HCT116 (cell line): ENCODE measurements at regions not wholly inside any gene's neighbourhood (a gene's known extent, or its start where the extent isn't known, plus 50 kb on each side); places are given as distances from the start of the nearest gene placed in this dataset.

Experiments
- ATAC-seq: fragments of 200-7000 bp; cut with Tn5 transposase; 2 replicates; pipeline ENCODE4 v1.9.1; 2020; ENCODE audit warnings: mild to moderate bottlenecking, moderate library complexity
- BruUV-seq: library from RNA; stranded (reverse); fragments of 400-500 nt; replicated peaks from 2 replicates; lab custom pipeline; 2021; lab: Mats Ljungman, UMichigan
- CTCF ChIA-PET: fragments of 300-600 bp; sonication (Branson Sonifier 250); formaldehyde crosslinking; loops from one replicate; lab custom pipeline; 2021; ENCODE audit warnings: antibody characterized with exemption; lab: Charles Lee
- POLR2A ChIA-PET: fragments of 300-600, 350-600 bp; sonication (Branson Sonifier 250); formaldehyde crosslinking; loops from one replicate; lab custom pipeline; 2021; ENCODE audit warnings: antibody characterized with exemption; lab: Charles Lee
- RAD21 ChIA-PET, 2 experiments: fragments of 300-600 bp; sonication (Branson Sonifier 250); formaldehyde crosslinking; loops; one replicate each; lab custom pipeline; 2023; ENCODE audit warnings: low total read pairs in 2 of 2; ENCODE audit not compliant: uncharacterized antibody in 2 of 2, unreplicated experiment in 2 of 2, low non-redundant PET in 1 of 2; lab: Charles Lee
- DNase-seq: peaks from one replicate; pipeline ENCODE4 v3.0.0-alpha.2; 2010; ENCODE audit warnings: low read depth, low spot score
- H2AFZ ChIP-seq: fragments of 200-600 bp; shearing (Covaris generic), sonication (generic); 2 replicates; pipeline ENCODE4 v1.6.1; 2017; ENCODE audit warnings: low read depth, mixed run types, mixed read lengths, antibody characterized with exemption, low read length; ENCODE audit not compliant: poor library complexity, severe bottlenecking
- H3K27ac ChIP-seq: 2 replicates; pipeline ENCODE4 v1.5.1; 2012; ENCODE audit warnings: low read depth, low read length
- H3K27me3 ChIP-seq: fragments of 200-600 bp; sonication (generic); 2 replicates; pipeline ENCODE4 v1.6.1; 2016; ENCODE audit warnings: mixed run types, low read length, mixed read lengths; ENCODE audit not compliant: insufficient read depth
- H3K36me3 ChIP-seq, 2 experiments: fragments of 200-500 bp in 1 of 2; fragments of 200-600 bp in 1 of 2; sonication (Bioruptor generic) in 1 of 2; sonication (generic) in 1 of 2; 2 replicates each; pipeline versions ENCODE4 v1.5.1 to v1.6.1; 2014 to 2016; ENCODE audit warnings: low read length in 2 of 2, inconsistent platforms in 1 of 2, mixed read lengths in 1 of 2, mixed run types in 1 of 2; ENCODE audit not compliant: insufficient read depth in 2 of 2, control insufficient read depth in 1 of 2
- H3K4me1 ChIP-seq, 2 experiments: fragments of 200-600 bp in 1 of 2; sonication (generic) in 1 of 2; 2 replicates each; pipeline versions ENCODE4 v1.5.1 to v1.6.1; 2012 to 2017; ENCODE audit warnings: low read length in 2 of 2, inconsistent platforms in 1 of 2, mild to moderate bottlenecking in 1 of 2, mixed read lengths in 1 of 2, mixed run types in 1 of 2, moderate library complexity in 1 of 2; ENCODE audit not compliant: insufficient read depth in 2 of 2, control insufficient read depth in 1 of 2
- H3K4me2 ChIP-seq: fragments of 200-600 bp; sonication (generic); 2 replicates; pipeline ENCODE4 v1.6.1; 2017; ENCODE audit warnings: mixed run types, low read length, mixed read lengths
- H3K4me3 ChIP-seq, 2 experiments: fragments of 200-600 bp in 1 of 2; sonication (generic) in 1 of 2; replicated peaks in 1 of 2; 2 replicates each; pipeline ENCODE4 v1.5.1; 2011 to 2016; ENCODE audit warnings: low read length in 2 of 2, control low read depth in 1 of 2, low read depth in 1 of 2, mild to moderate bottlenecking in 1 of 2, mixed read lengths in 1 of 2, mixed run types in 1 of 2
- H3K79me2 ChIP-seq: fragments of 200-600 bp; sonication (generic); 2 replicates; pipeline ENCODE4 v1.6.1; 2017; ENCODE audit warnings: mild to moderate bottlenecking, mixed run types, low read length, moderate library complexity, mixed read lengths; ENCODE audit not compliant: insufficient read depth
- H3K9ac ChIP-seq: fragments of 200-600 bp; sonication (generic); 2 replicates; pipeline ENCODE4 v1.6.1; 2016; ENCODE audit warnings: low read length, mixed read lengths
- H3K9me2 ChIP-seq: fragments of 200-600 bp; sonication (generic), shearing (Covaris generic); 2 replicates; pipeline ENCODE4 v1.6.1; 2017; ENCODE audit warnings: mixed run types, mild to moderate bottlenecking, moderate library complexity; ENCODE audit not compliant: insufficient read depth
- H3K9me3 ChIP-seq, 2 experiments: fragments of 200-500 bp in 1 of 2; fragments of 200-600 bp in 1 of 2; sonication (Bioruptor generic) in 1 of 2; sonication (generic) in 1 of 2; 2 replicates each; pipeline ENCODE4 v1.6.1; 2014 to 2017; ENCODE audit warnings: low read length in 2 of 2, mixed read lengths in 2 of 2, inconsistent platforms in 1 of 2, low read depth in 1 of 2, mild to moderate bottlenecking in 1 of 2, mixed run types in 1 of 2, moderate library complexity in 1 of 2; ENCODE audit not compliant: control insufficient read depth in 1 of 2, insufficient read depth in 1 of 2
- H4K20me1 ChIP-seq: fragments of 200-600 bp; sonication (generic), shearing (Covaris generic); 2 replicates; pipeline ENCODE4 v1.6.1; 2017; ENCODE audit warnings: mixed run types, mild to moderate bottlenecking, moderate library complexity; ENCODE audit not compliant: insufficient read depth
- ATF3 ChIP-seq: IDR thresholded peaks from 2 replicates; pipeline ENCODE4 v1.6.1; 2012
- CBX3 ChIP-seq: IDR thresholded peaks from 2 replicates; pipeline ENCODE4 v1.6.1; 2012; ENCODE audit warnings: low read depth
- CEBPB ChIP-seq: IDR thresholded peaks from 2 replicates; pipeline ENCODE4 v1.6.1; 2012; ENCODE audit warnings: low read depth
- CTCF ChIP-seq, 3 experiments: fragments of 200-600 bp in 1 of 3; sonication (generic) in 1 of 3; IDR thresholded peaks in 2 of 3; conservative IDR thresholded peaks in 1 of 3; 2 replicates each; pipeline ENCODE4 v1.5.1; 2012 to 2017; ENCODE audit warnings: low read depth in 2 of 3, low read length in 2 of 3, antibody characterized with exemption in 1 of 3, borderline replicate concordance in 1 of 3, control low read depth in 1 of 3, mild to moderate bottlenecking in 1 of 3, mixed read lengths in 1 of 3, mixed run types in 1 of 3, moderate library complexity in 1 of 3; ENCODE audit not compliant: insufficient read depth in 1 of 3
- EGR1 ChIP-seq: IDR thresholded peaks from 2 replicates; pipeline ENCODE4 v1.6.1; 2012; ENCODE audit warnings: low read depth
- ELF1 ChIP-seq: IDR thresholded peaks from 2 replicates; pipeline ENCODE4 v1.6.1; 2012; ENCODE audit warnings: low read depth, borderline replicate concordance
- EZH2 ChIP-seq: fragments of 200-600 bp; sonication (generic); IDR thresholded peaks from 2 replicates; pipeline ENCODE4 v1.6.1; 2017; ENCODE audit warnings: antibody characterized with exemption, mixed run types
- EZH2phosphoT487 ChIP-seq: fragments of 200-600 bp; IDR thresholded peaks from 2 replicates; pipeline ENCODE4 v1.6.1; 2018; ENCODE audit warnings: antibody characterized with exemption, borderline replicate concordance
- MAX ChIP-seq: IDR thresholded peaks from 2 replicates; pipeline ENCODE4 v1.6.1; 2012
- POLR2AphosphoS5 ChIP-seq: IDR thresholded peaks from 2 replicates; pipeline ENCODE4 v1.6.1; 2011; ENCODE audit warnings: mild to moderate bottlenecking, low read depth, low read length, moderate library complexity
- RAD21 ChIP-seq: IDR thresholded peaks from 2 replicates; pipeline ENCODE4 v1.6.1; 2012; ENCODE audit warnings: low read depth, mild to moderate bottlenecking
- REST ChIP-seq: IDR thresholded peaks from 2 replicates; pipeline ENCODE4 v1.6.1; 2012; ENCODE audit warnings: low read depth
- SRF ChIP-seq: IDR thresholded peaks from 2 replicates; pipeline ENCODE4 v1.6.1; 2012; ENCODE audit warnings: low read depth
- TCF7L2 ChIP-seq: IDR thresholded peaks from 2 replicates; pipeline ENCODE4 v1.7.0; 2011; ENCODE audit warnings: borderline replicate concordance, inconsistent platforms; ENCODE audit not compliant: insufficient read depth, insufficient read length; ENCODE audit errors: extremely low read depth
- YY1 ChIP-seq: IDR thresholded peaks from 2 replicates; pipeline ENCODE4 v1.6.1; 2011; ENCODE audit warnings: low read length, low read depth, moderate library complexity, mild to moderate bottlenecking; ENCODE audit not compliant: insufficient replicate concordance; ENCODE audit errors: extremely low read depth
- ZFX ChIP-seq: fragments of 450-650 bp; IDR thresholded peaks from 2 replicates; pipeline ENCODE4 v1.6.1; 2017
- ZNF274 ChIP-seq: fragments of 200-500 bp; sonication (Bioruptor generic); IDR thresholded peaks from 2 replicates; pipeline ENCODE4 v1.6.1; 2014; ENCODE audit warnings: mild to moderate bottlenecking, low read depth, low read length, inconsistent platforms
- intact Hi-C: fragments of 100-400 bp; cut with micrococcal nuclease; formaldehyde crosslinking; loops from 2 replicates; pipeline ENCODE4 v1.10.0; 2022

GRCh38 chr14:85217412-85217811, 312.5 kb upstream of the FLRT2 start:
- Histone ChIP-seq H3K9me2 (no peaks in the 10 kb centered on the region), H4K20me1 (no peaks in the 10 kb centered on the region), H2AFZ (no peak overlapping the region), H3K27me3 (no peaks in the 10 kb centered on the region), H3K9ac (no peak overlapping the region), H3K4me3 (no peak overlapping the region), H3K27ac (no peak overlapping the region), H3K4me2 (no peak overlapping the region), H3K36me3 (no peaks in the 10 kb centered on the region), H3K4me1 (no peaks in the 10 kb centered on the region), H3K79me2 (no peaks in the 10 kb centered on the region), H3K9me3 (peaks cover 7 to 11% of the 10 kb centered on the region in 2 experiments; a peak in 2 of 4 replicates)
- DNase-seq: no peak
- no peak for ATAC-seq
- CTCF ChIA-PET: no interaction called here
- TF ChIP-seq EGR1 (no peak), ATF3 (no peak), CEBPB (no peak), EZH2 (no peak)
- no TSS peak for BruUV-seq
- RAD21 ChIA-PET: no interaction called here
- POLR2A ChIA-PET: no interaction called here
- intact Hi-C loops: no loop called here

- H3K79me2 ChIP-seq: no peaks in the 10 kb centered on the region
- H4K20me1 ChIP-seq: no peaks in the 10 kb centered on the region
- H3K27me3 ChIP-seq: no peaks in the 10 kb centered on the region
- no peak for DNase-seq
- H3K9ac ChIP-seq: no peak overlapping the region
- no peaks in the 10 kb centered on the region for H3K9me2 ChIP-seq
- no peak for ATAC-seq
- H3K9me3 ChIP-seq: peaks cover 7 to 11% of the 10 kb centered on the region in 2 experiments; a peak in 2 of 4 replicates
- H3K27ac ChIP-seq: no peak overlapping the region
- H3K4me1 ChIP-seq: no peaks in the 10 kb centered on the region
- ChIA-PET RAD21 (no interaction called here), CTCF (no interaction called here), POLR2A (no interaction called here)
- no peak overlapping the region for H3K4me3 ChIP-seq
- H3K36me3 ChIP-seq: no peaks in the 10 kb centered on the region
- H3K4me2 ChIP-seq: no peak overlapping the region
- no peak overlapping the region for H2AFZ ChIP-seq
- no TSS peak for BruUV-seq
- intact Hi-C loops: no loop called here
- TF ChIP-seq CBX3: no peak
- TF ChIP-seq POLR2AphosphoS5: no peak
- TF ChIP-seq ZFX: no peak
- TF ChIP-seq CEBPB: no peak
- no peak for TF ChIP-seq CTCF (IDR thresholded peaks at IDR 0.05 in 2 of 3, conservative IDR thresholded peaks at IDR 0.05 in 1 of 3; ENCODE audit: borderline replicate concordance in 1 of 3, insufficient read depth in 1 of 3, low read depth in 2 of 3, low read length in 2 of 3)
- no peak for TF ChIP-seq YY1
- no peak for TF ChIP-seq TCF7L2
- no peak for TF ChIP-seq REST
- TF ChIP-seq SRF: no peak
- TF ChIP-seq ZNF274: no peak
- no peak for TF ChIP-seq ELF1
- TF ChIP-seq EZH2phosphoT487: no peak
- TF ChIP-seq MAX: no peak
- no peak for TF ChIP-seq RAD21
Observed at GRCh38 chr14:85218982-85219381, 311.0 kb upstream of the FLRT2 start.
